Fibroblast of pulmonary artery (primary cell): ENCODE measurements at regions not wholly inside any gene's neighbourhood (a gene's known extent, or its start where the extent isn't known, plus 50 kb on each side); places are given as distances from the start of the nearest gene placed in this dataset.

Experiments
- DNase-seq: peaks from one replicate; pipeline ENCODE4 v3.0.0-alpha.2; 2010; ENCODE audit warnings: low read depth
- H3K4me3 ChIP-seq: replicated peaks from 2 replicates; pipeline ENCODE4 v1.5.1; 2011; ENCODE audit warnings: low read depth, mild to moderate bottlenecking, control low read depth, low read length, moderate library complexity
- CTCF ChIP-seq: IDR thresholded peaks from 2 replicates; pipeline ENCODE4 v1.5.1; 2011; ENCODE audit warnings: mild to moderate bottlenecking, control low read depth, low read length, inconsistent platforms; ENCODE audit errors: missing control alignments

GRCh38 chr2:106720026-106720425, 165.9 kb downstream of the ST6GAL2 start:
- no peak overlapping the region for H3K4me3 ChIP-seq
- no peak for TF ChIP-seq CTCF

GRCh38 chr2:106724301-106724794, 161.6 kb downstream of the ST6GAL2 start:
- DNase-seq: no peak
- H3K4me3 ChIP-seq: no peak overlapping the region
- no peak for TF ChIP-seq CTCF

More at GRCh38 chr2:106720026-106720425, 165.9 kb downstream of the ST6GAL2 start:
- DNase-seq: no peak

- DNase-seq: no peak
- no peak for TF ChIP-seq CTCF
- no peak overlapping the region for H3K4me3 ChIP-seq
Measured at GRCh38 chr2:106734165-106734564, 151.8 kb downstream of the ST6GAL2 start.

GRCh38 chr2:106735807-106736206, 150.2 kb downstream of the ST6GAL2 start:
- no peak for TF ChIP-seq CTCF
- no peak overlapping the region for H3K4me3 ChIP-seq
- no peak for DNase-seq

- TF ChIP-seq CTCF: no peak
- H3K4me3 ChIP-seq: no peak overlapping the region
- no peak for DNase-seq
Measured at GRCh38 chr2:106736221-106736620, 149.7 kb downstream of the ST6GAL2 start.

- TF ChIP-seq CTCF: no peak
- DNase-seq: no peak
- no peak overlapping the region for H3K4me3 ChIP-seq
Measured at GRCh38 chr2:106745468-106745867, 140.5 kb downstream of the ST6GAL2 start.

GRCh38 chr2:106749823-106750222, 136.1 kb downstream of the ST6GAL2 start:
- no peak for DNase-seq
- no peak for TF ChIP-seq CTCF
- no peak overlapping the region for H3K4me3 ChIP-seq
